Panc1 (cell line): ENCODE measurements at regions not wholly inside any gene's neighbourhood (a gene's known extent, or its start where the extent isn't known, plus 50 kb on each side); places are given as distances from the start of the nearest gene placed in this dataset.

Experiments used
- ATAC-seq: fragments of 200-7000 bp; cut with Tn5 transposase; 2 replicates; pipeline ENCODE4 v1.9.1; 2020; ENCODE audit warnings: mild to moderate bottlenecking, moderate library complexity
- BruUV-seq: library from RNA; stranded (reverse); fragments of 400-500 nt; replicated peaks from 2 replicates; lab custom pipeline; 2021; lab: Mats Ljungman, UMichigan
- CTCF ChIA-PET: fragments of 300-600 bp; sonication (Branson Sonifier 250); formaldehyde crosslinking; loops from one replicate; lab custom pipeline; 2022; ENCODE audit warnings: antibody characterized with exemption; lab: Charles Lee
- POLR2A ChIA-PET: fragments of 300-600 bp; sonication (Branson Sonifier 250); formaldehyde crosslinking; loops from one replicate; lab custom pipeline; 2022; ENCODE audit warnings: antibody characterized with exemption; lab: Charles Lee
- DNase-seq: peaks from one replicate; pipeline ENCODE4 v3.0.0-alpha.2; 2010; ENCODE audit warnings: low read depth, low spot score
- H3K27ac ChIP-seq: 2 replicates; pipeline ENCODE4 v1.5.1; 2011; ENCODE audit warnings: mild to moderate bottlenecking, low read length, inconsistent platforms
- H3K27me3 ChIP-seq: fragments of 200-500 bp; sonication (Bioruptor generic); 2 replicates; pipeline ENCODE4 v1.6.0; 2014; ENCODE audit warnings: low read length, inconsistent platforms; ENCODE audit not compliant: control insufficient read depth, insufficient read depth
- H3K36me3 ChIP-seq: fragments of 200-500 bp; sonication (Bioruptor generic); 2 replicates; pipeline ENCODE4 v1.5.1; 2014; ENCODE audit warnings: inconsistent platforms, mild to moderate bottlenecking, low read length, moderate library complexity; ENCODE audit not compliant: control insufficient read depth, insufficient read depth
- H3K4me1 ChIP-seq: 2 replicates; pipeline ENCODE4 v1.5.1; 2011; ENCODE audit warnings: inconsistent platforms, mild to moderate bottlenecking, low read length, moderate library complexity; ENCODE audit not compliant: control insufficient read depth, insufficient read depth
- H3K4me3 ChIP-seq, 2 experiments: 2 replicates each; pipeline ENCODE4 v1.5.1; 2011 to 2012; ENCODE audit warnings: low read depth in 2 of 2, low read length in 2 of 2, mild to moderate bottlenecking in 2 of 2, inconsistent platforms in 1 of 2, moderate library complexity in 1 of 2
- H3K9me3 ChIP-seq: fragments of 200-500 bp; sonication (Bioruptor generic); 2 replicates; pipeline ENCODE4 v1.5.1; 2014; ENCODE audit warnings: low read depth, mild to moderate bottlenecking, inconsistent platforms, low read length, moderate library complexity; ENCODE audit not compliant: control insufficient read depth, insufficient read depth
- POLR2AphosphoS5 ChIP-seq: IDR thresholded peaks from 2 replicates; pipeline ENCODE4 v1.6.1; 2012; ENCODE audit warnings: mild to moderate bottlenecking, low read depth, low read length, moderate library complexity
- REST ChIP-seq, 2 experiments: IDR thresholded peaks; 2 replicates each; pipeline ENCODE4 v1.6.1; 2011 to 2012; ENCODE audit warnings: low read depth in 2 of 2, control low read depth in 1 of 2, low read length in 1 of 2, mild to moderate bottlenecking in 1 of 2, moderate library complexity in 1 of 2; ENCODE audit not compliant: insufficient read depth in 1 of 2
- SIN3A ChIP-seq: IDR thresholded peaks from 2 replicates; pipeline ENCODE4 v1.6.1; 2012; ENCODE audit warnings: low read depth, mild to moderate bottlenecking, low read length, moderate library complexity, borderline replicate concordance; ENCODE audit not compliant: insufficient read depth
- TCF7L2 ChIP-seq: IDR thresholded peaks from 2 replicates; pipeline ENCODE4 v1.6.1; 2011; ENCODE audit warnings: mild to moderate bottlenecking, low read depth, low read length, inconsistent platforms
- in situ Hi-C: cut with HindIII; loops from 2 replicates; pipeline ENCODE4 v1.10.0; 2016; ENCODE audit warnings: low sequenced_read_pairs, low pct_unique_long_range_greater_than_20kb
- intact Hi-C: fragments of 100-400 bp; cut with micrococcal nuclease; formaldehyde crosslinking; loops from one replicate; pipeline ENCODE4 v1.10.0; 2022; ENCODE audit not compliant: unreplicated experiment
- TF ChIP-seq, protein P1 (sequence below): fragments of 450-650 bp; IDR thresholded peaks from 2 replicates; pipeline ENCODE4 v1.5.1; 2017; ENCODE audit warnings: mild to moderate bottlenecking

DNA sequence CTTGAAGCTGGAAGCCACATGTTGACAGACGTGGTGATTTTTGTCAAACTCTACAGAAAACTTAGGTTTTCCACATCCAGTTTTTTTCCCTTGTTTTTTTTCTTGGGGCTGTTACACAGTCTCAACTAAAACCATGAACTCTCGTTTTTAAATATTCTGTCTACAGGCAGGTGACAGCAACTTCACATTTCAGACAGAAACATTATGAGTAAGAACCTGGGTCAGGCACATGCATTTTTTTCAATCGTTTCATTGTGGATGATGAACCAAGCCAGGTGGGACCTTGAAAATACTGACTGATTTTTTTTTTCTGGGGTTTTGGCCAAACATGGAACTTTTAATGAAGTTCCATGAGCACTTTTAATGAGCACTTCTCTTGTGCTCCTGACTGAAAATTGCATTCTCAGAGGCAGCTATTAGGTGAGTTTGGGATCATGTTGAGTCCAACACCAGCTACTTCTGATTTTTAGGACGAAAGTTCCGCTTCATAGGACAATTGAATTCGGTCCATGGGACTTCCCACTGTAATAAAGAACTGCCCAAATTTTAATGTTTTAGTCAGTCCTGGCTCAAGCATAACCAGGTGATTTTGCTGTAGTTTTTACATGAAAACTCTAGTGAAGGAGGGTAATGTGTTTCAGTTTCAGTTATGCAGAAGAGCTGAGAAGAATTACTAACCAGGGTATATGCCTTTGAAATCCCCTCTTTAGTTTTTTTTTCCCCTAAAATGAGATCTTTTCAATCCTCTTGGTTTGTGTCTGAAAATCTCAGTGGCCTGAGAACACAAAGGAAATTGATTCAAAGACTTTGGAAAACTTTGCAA is 93.2 kb upstream of the ADAMTS16 start:
- H3K27ac ChIP-seq, result no peak overlapping the region
- ATAC-seq (no peak), DNase-seq (no peak)
- ChIA-PET CTCF (no interaction called here), POLR2A (no interaction called here)
- H3K4me3 ChIP-seq, result no peak overlapping the region
- intact Hi-C loops (no loop called here), in situ Hi-C loops (no loop called here)
- H3K9me3 ChIP-seq, result no peaks in the 10 kb centered on the region
- no peaks in the 10 kb centered on the region for H3K36me3 ChIP-seq
- H3K4me1 ChIP-seq, result no peaks in the 10 kb centered on the region
- no TSS peak for BruUV-seq
- no peaks in the 10 kb centered on the region for H3K27me3 ChIP-seq
- TF ChIP-seq SIN3A (no peak), POLR2AphosphoS5 (no peak), TCF7L2 (no peak), REST (IDR thresholded peaks at IDR 0.05; ENCODE audit: insufficient read depth in 1 of 2, low read depth in 2 of 2, low read length in 1 of 2) (no peak)
- TF ChIP-seq, protein P1, sequence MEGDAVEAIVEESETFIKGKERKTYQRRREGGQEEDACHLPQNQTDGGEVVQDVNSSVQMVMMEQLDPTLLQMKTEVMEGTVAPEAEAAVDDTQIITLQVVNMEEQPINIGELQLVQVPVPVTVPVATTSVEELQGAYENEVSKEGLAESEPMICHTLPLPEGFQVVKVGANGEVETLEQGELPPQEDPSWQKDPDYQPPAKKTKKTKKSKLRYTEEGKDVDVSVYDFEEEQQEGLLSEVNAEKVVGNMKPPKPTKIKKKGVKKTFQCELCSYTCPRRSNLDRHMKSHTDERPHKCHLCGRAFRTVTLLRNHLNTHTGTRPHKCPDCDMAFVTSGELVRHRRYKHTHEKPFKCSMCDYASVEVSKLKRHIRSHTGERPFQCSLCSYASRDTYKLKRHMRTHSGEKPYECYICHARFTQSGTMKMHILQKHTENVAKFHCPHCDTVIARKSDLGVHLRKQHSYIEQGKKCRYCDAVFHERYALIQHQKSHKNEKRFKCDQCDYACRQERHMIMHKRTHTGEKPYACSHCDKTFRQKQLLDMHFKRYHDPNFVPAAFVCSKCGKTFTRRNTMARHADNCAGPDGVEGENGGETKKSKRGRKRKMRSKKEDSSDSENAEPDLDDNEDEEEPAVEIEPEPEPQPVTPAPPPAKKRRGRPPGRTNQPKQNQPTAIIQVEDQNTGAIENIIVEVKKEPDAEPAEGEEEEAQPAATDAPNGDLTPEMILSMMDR, result no peak

- no peak overlapping the region for H3K27ac ChIP-seq
- ChIA-PET CTCF (no interaction called here), POLR2A (no interaction called here)
- ATAC-seq (no peak), DNase-seq (no peak)
- in situ Hi-C loops, result no loop called here
- TF ChIP-seq SIN3A, result no peak
- TF ChIP-seq, protein P1, result no peak
- no peak for TF ChIP-seq TCF7L2
- no peak for TF ChIP-seq REST (IDR thresholded peaks at IDR 0.05; ENCODE audit: insufficient read depth in 1 of 2, low read depth in 2 of 2, low read length in 1 of 2)
- no peak for TF ChIP-seq POLR2AphosphoS5
- H3K9me3 ChIP-seq, result no peaks in the 10 kb centered on the region
- H3K36me3 ChIP-seq, result no peaks in the 10 kb centered on the region
- H3K4me1 ChIP-seq, result no peaks in the 10 kb centered on the region
- H3K4me3 ChIP-seq, result no peak overlapping the region
- BruUV-seq, result no TSS peak
- intact Hi-C loops, result no loop called here
- no peaks in the 10 kb centered on the region; the same call in 1 of the 2 replicates for H3K27me3 ChIP-seq
These were observed 89.3 kb upstream of the ADAMTS16 start for GRCh38 chr5:5050801-5051200.
